Activated CD4-positive, alpha-beta T cell treated with anti-CD3 and anti-CD28 coated beads, Interleukin-2, amount 10 ng/mL, durations not matched to agents 24 days and 14 days (primary cell): ENCODE measurements at regions not wholly inside any gene's neighbourhood (a gene's known extent, or its start where the extent isn't known, plus 50 kb on each side); places are given as distances from the start of the nearest gene placed in this dataset.
"Not testable (repeated sequence)": the region's sequence is repeated elsewhere in the genome, so short reads cannot be mapped to it uniquely, and the experiment has no call there.

Experiments used
- DNase-seq: peaks from one replicate; pipeline ENCODE4 v3.0.0; 2022
- H3K27ac Mint-ChIP-seq: one replicate; pipeline ENCODE4 v1.8.0; 2022; ENCODE audit warnings: mild to moderate bottlenecking, mixed read lengths
- H3K27me3 Mint-ChIP-seq: one replicate; pipeline ENCODE4 v1.8.0; 2022; ENCODE audit warnings: mixed read lengths
- H3K36me3 Mint-ChIP-seq: one replicate; pipeline ENCODE4 v1.8.0; 2022; ENCODE audit warnings: low read depth, mild to moderate bottlenecking, mixed read lengths
- H3K4me1 Mint-ChIP-seq: one replicate; pipeline ENCODE4 v1.8.0; 2021; ENCODE audit warnings: mixed read lengths
- H3K4me3 Mint-ChIP-seq: one replicate; pipeline ENCODE4 v1.8.0; 2022; ENCODE audit warnings: mild to moderate bottlenecking, moderate library complexity, mixed read lengths
- H3K9me3 Mint-ChIP-seq: one replicate; pipeline ENCODE4 v1.8.0; 2021; ENCODE audit warnings: mixed read lengths
- intact Hi-C: fragments of 100-400 bp; cut with micrococcal nuclease; formaldehyde crosslinking; loops from one replicate; pipeline ENCODE4 v1.15.1; 2023

- no peak overlapping the region for H3K4me3 Mint-ChIP-seq
- H3K4me1 Mint-ChIP-seq: no peaks in the 10 kb centered on the region
- intact Hi-C loops: no loop called here
- H3K36me3 Mint-ChIP-seq: no peaks in the 10 kb centered on the region
- DNase-seq: no peak
- peaks cover 13% of the 10 kb centered on the region for H3K9me3 Mint-ChIP-seq
- no peaks in the 10 kb centered on the region for H3K27me3 Mint-ChIP-seq
- no peak overlapping the region for H3K27ac Mint-ChIP-seq
These were observed 186.1 kb downstream of the SEMA6D start for GRCh38 chr15:47903368-47903767.

- intact Hi-C loops: no loop called here
- H3K4me3 Mint-ChIP-seq: no peak overlapping the region
- DNase-seq: no peak
- H3K4me1 Mint-ChIP-seq: no peaks in the 10 kb centered on the region
- no peak overlapping the region for H3K27ac Mint-ChIP-seq
- no peaks in the 10 kb centered on the region for H3K36me3 Mint-ChIP-seq
- H3K9me3 Mint-ChIP-seq: peaks cover 5% of the 10 kb centered on the region
- no peaks in the 10 kb centered on the region for H3K27me3 Mint-ChIP-seq
These were observed 191.2 kb downstream of the SEMA6D start for GRCh38 chr15:47908486-47908885.

GRCh38 chr15:47908950-47909670, 191.8 kb downstream of the SEMA6D start:
- no peak overlapping the region for H3K27ac Mint-ChIP-seq
- H3K27me3 Mint-ChIP-seq: no peaks in the 10 kb centered on the region
- intact Hi-C loops: no loop called here
- H3K4me3 Mint-ChIP-seq: no peak overlapping the region
- no peaks in the 10 kb centered on the region for H3K9me3 Mint-ChIP-seq
- no peaks in the 10 kb centered on the region for H3K36me3 Mint-ChIP-seq
- DNase-seq: no peak
- H3K4me1 Mint-ChIP-seq: no peaks in the 10 kb centered on the region

- H3K36me3 Mint-ChIP-seq, H3K4me1 Mint-ChIP-seq, H3K27ac Mint-ChIP-seq, DNase-seq, H3K9me3 Mint-ChIP-seq, intact Hi-C loops, H3K27me3 Mint-ChIP-seq, H3K4me3 Mint-ChIP-seq: not testable (repeated sequence)
These were observed 195.6 kb downstream of the SEMA6D start for GRCh38 chr15:47912910-47913309.

- H3K4me1 Mint-ChIP-seq: no peaks in the 10 kb centered on the region
- no peaks in the 10 kb centered on the region for H3K36me3 Mint-ChIP-seq
- no peak overlapping the region for H3K27ac Mint-ChIP-seq
- H3K27me3 Mint-ChIP-seq: peaks cover 2% of the 10 kb centered on the region
- intact Hi-C loops: no loop called here
- no peaks in the 10 kb centered on the region for H3K9me3 Mint-ChIP-seq
- no peak for DNase-seq
- no peak overlapping the region for H3K4me3 Mint-ChIP-seq
These were observed 200.6 kb downstream of the SEMA6D start for GRCh38 chr15:47917881-47918280.

GRCh38 chr15:47918877-47919276, 201.6 kb downstream of the SEMA6D start:
- DNase-seq: no peak
- Mint-ChIP-seq H3K27me3 (peaks cover 2% of the 10 kb centered on the region), H3K27ac (no peak overlapping the region), H3K9me3 (no peaks in the 10 kb centered on the region), H3K4me1 (no peaks in the 10 kb centered on the region), H3K4me3 (no peak overlapping the region), H3K36me3 (no peaks in the 10 kb centered on the region)
- intact Hi-C loops: no loop called here

GRCh38 chr15:47924381-47924780, 196.4 kb upstream of the SLC24A5 start:
- H3K27me3 Mint-ChIP-seq: no peaks in the 10 kb centered on the region
- intact Hi-C loops: no loop called here
- no peak for DNase-seq
- H3K36me3 Mint-ChIP-seq: no peaks in the 10 kb centered on the region
- no peaks in the 10 kb centered on the region for H3K9me3 Mint-ChIP-seq
- no peak overlapping the region for H3K27ac Mint-ChIP-seq
- H3K4me1 Mint-ChIP-seq: no peaks in the 10 kb centered on the region
- H3K4me3 Mint-ChIP-seq: no peak overlapping the region

GRCh38 chr15:47929138-47929803, 191.5 kb upstream of the SLC24A5 start:
- intact Hi-C loops: no loop called here

GRCh38 chr15:47932261-47932660, 188.5 kb upstream of the SLC24A5 start:
- Mint-ChIP-seq H3K4me3 (no peak overlapping the region), H3K27ac (no peak overlapping the region), H3K9me3 (no peaks in the 10 kb centered on the region), H3K4me1 (no peaks in the 10 kb centered on the region), H3K36me3 (no peaks in the 10 kb centered on the region), H3K27me3 (peaks cover 3% of the 10 kb centered on the region)
- intact Hi-C loops: no loop called here
- DNase-seq: no peak

More at GRCh38 chr15:47929138-47929803, 191.5 kb upstream of the SLC24A5 start:
- Mint-ChIP-seq H3K27ac (no peak overlapping the region), H3K4me1 (no peaks in the 10 kb centered on the region), H3K36me3 (no peaks in the 10 kb centered on the region), H3K9me3 (no peaks in the 10 kb centered on the region), H3K27me3 (peaks cover 1% of the 10 kb centered on the region), H3K4me3 (no peak overlapping the region)
- DNase-seq: no peak

- Mint-ChIP-seq H3K9me3 (no peaks in the 10 kb centered on the region), H3K4me1 (no peaks in the 10 kb centered on the region), H3K4me3 (no peak overlapping the region), H3K27ac (no peak overlapping the region), H3K27me3 (peaks cover 3% of the 10 kb centered on the region), H3K36me3 (no peaks in the 10 kb centered on the region)
- intact Hi-C loops: no loop called here
- DNase-seq: no peak
These were observed 187.7 kb upstream of the SLC24A5 start for GRCh38 chr15:47932951-47933641.

GRCh38 chr15:47933865-47934264, 186.9 kb upstream of the SLC24A5 start:
- H3K9me3 Mint-ChIP-seq: no peaks in the 10 kb centered on the region
- intact Hi-C loops: no loop called here
- peaks cover 3% of the 10 kb centered on the region for H3K27me3 Mint-ChIP-seq
- no peak for DNase-seq
- H3K36me3 Mint-ChIP-seq: no peaks in the 10 kb centered on the region
- no peak overlapping the region for H3K4me3 Mint-ChIP-seq
- no peak overlapping the region for H3K27ac Mint-ChIP-seq
- H3K4me1 Mint-ChIP-seq: no peaks in the 10 kb centered on the region

GRCh38 chr15:47934342-47934741, 186.4 kb upstream of the SLC24A5 start:
- Mint-ChIP-seq H3K27me3 (peaks cover 3% of the 10 kb centered on the region), H3K36me3 (no peaks in the 10 kb centered on the region), H3K27ac (no peak overlapping the region), H3K9me3 (no peaks in the 10 kb centered on the region), H3K4me3 (no peak overlapping the region), H3K4me1 (no peaks in the 10 kb centered on the region)
- DNase-seq: no peak
- intact Hi-C loops: no loop called here

- Mint-ChIP-seq H3K4me1 (no peaks in the 10 kb centered on the region), H3K27me3 (peaks cover 1% of the 10 kb centered on the region), H3K27ac (no peak overlapping the region), H3K9me3 (no peaks in the 10 kb centered on the region), H3K4me3 (no peak overlapping the region), H3K36me3 (no peaks in the 10 kb centered on the region)
- DNase-seq: no peak
- intact Hi-C loops: no loop called here
These were observed 183.0 kb upstream of the SLC24A5 start for GRCh38 chr15:47937834-47938233.

- Mint-ChIP-seq H3K4me1 (no peaks in the 10 kb centered on the region), H3K36me3 (no peaks in the 10 kb centered on the region), H3K27ac (no peak overlapping the region), H3K27me3 (no peaks in the 10 kb centered on the region), H3K4me3 (no peak overlapping the region), H3K9me3 (no peaks in the 10 kb centered on the region)
- intact Hi-C loops: no loop called here
- no peak for DNase-seq
These were observed 176.0 kb upstream of the SLC24A5 start for GRCh38 chr15:47944637-47945288.
